Activated CD8-positive, alpha-beta memory T cell treated with anti-CD3 and anti-CD28 coated beads for 24 hours (primary cell): ENCODE measurements at regions not wholly inside any gene's neighbourhood (a gene's known extent, or its start where the extent isn't known, plus 50 kb on each side); places are given as distances from the start of the nearest gene placed in this dataset.
"Not testable (repeated sequence)": the region's sequence is repeated elsewhere in the genome, so short reads cannot be mapped to it uniquely, and the experiment has no call there.

ENCODE experiments used
- DNase-seq: peaks from one replicate; pipeline ENCODE4 v3.0.0-alpha.2; 2020

DNA sequence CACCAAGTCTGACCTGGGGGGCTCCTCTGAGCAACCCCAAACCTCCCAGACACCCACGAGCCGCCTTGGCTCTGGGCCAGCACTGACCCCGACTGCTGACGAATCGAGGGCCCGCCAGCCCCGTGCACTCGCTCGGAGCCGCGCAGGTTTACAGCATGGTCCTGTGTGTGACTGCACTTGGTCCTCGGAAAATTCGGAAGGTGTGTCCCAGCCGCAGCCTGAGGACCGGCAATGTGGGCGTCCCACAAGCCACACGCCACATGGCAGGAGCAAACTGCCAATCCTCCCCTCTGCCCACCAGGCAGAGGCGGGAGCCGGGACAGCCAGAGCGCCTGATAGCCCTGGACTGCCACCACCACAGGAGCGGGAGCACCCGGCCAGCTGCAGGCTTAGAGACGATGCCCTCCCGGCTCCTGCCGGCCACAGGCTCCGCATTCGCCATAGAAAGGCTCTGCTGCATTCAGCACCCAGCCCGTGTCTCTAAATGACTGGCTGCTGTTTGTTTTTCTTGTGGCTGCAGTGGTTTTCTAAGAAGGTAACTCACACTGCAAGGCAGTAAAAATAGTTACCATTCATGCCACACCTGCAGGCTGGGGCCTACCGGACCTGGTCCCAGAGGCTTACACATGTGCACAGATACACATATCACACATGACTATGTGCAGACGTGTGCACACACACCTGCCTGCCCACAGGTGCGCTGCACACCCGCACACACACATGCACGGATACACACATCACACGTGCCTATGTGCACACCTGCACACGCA lies 5415.3 kb upstream of the TPTE start:
- not testable (repeated sequence) for DNase-seq

- DNase-seq: not testable (repeated sequence)
Observed at GRCh38 chr21:5106767-5107464, 5414.5 kb upstream of the TPTE start.

GRCh38 chr21:5107637-5108036 lies 5413.7 kb upstream of the TPTE start:
- DNase-seq: not testable (repeated sequence)

- not testable (repeated sequence) for DNase-seq
Observed at GRCh38 chr21:5108048-5108775, 5413.2 kb upstream of the TPTE start.

GRCh38 chr21:5111197-5111596 lies 5410.2 kb upstream of the TPTE start:
- DNase-seq: not testable (repeated sequence)

DNA sequence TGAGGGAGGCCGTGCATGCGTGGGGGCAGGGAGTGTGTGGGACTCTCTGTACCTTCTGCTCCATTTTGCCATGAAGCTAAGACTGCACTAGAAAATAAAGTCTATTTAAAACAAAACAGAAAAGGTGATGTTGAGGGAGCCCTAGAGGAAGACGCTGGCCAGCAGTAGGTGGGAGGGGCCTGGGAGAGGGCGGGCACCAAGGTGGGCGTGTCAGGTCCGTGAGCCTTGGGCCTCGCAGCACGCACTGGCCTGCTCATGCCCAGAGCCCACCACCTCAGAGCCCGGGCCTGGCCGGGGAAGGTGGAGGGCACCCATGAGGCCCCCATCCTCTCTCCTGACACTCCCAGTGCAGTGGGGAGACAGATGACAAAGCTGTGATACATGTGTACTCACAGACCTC lies 5408.3 kb upstream of the TPTE start:
- DNase-seq: not testable (repeated sequence)

DNA sequence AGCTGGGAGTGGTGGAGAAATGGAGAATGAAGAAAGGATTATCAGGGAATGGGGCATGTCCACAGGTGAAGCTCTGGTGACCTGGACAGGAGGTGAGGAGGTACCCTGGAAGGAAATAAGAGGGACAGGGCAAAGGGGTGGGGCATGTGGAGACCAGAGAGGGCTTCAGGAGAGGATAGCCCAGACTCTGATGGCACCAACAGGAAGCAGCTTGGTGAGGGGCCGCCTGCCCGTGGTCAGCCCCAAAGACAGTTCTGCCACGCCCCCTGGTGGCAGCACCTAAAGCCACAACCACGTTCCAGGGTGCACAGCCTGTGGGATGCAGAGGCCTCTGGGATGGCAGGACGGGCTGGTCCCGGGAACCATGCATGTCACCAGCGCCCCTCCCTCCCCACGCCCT lies 5406.9 kb upstream of the TPTE start:
- not testable (repeated sequence) for DNase-seq

DNA sequence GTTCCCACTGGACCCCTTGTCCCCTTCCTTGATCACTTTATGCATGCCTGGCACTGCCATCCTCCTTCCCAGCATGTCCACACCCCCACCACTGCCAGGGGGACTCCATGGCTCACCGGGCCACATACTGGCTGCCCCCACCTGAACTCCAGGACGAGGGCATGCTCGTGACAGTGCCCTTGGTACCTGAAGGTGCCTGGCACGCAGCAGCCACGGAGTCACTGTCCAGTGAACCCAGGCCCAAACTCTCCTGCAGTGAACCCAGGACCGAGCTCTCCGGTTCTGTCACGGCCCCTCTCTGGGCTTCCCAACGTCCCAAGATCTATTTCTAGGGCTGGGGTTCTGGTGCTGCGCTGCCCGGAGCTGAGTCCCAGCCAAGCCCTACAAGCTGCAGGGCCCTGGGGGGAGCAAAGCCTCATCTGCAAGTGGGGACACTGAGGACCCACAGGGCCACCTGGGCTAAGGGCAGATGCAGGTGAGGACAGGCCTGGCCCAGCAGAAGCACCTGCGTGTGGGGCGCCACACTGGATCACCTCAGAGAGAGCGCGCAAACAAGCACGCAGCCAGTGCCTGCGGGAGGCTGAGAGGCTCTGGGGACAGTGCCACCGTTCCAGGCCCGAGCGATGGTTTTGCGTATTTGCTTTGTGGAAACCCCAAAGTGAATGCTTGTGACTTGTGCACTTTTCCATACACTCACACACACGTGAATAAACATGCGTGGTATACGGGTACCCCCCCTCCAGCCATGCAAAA lies 5406.3 kb upstream of the TPTE start:
- not testable (repeated sequence) for DNase-seq

GRCh38 chr21:5115646-5116343 lies 5405.6 kb upstream of the TPTE start:
- DNase-seq: not testable (repeated sequence)

DNA sequence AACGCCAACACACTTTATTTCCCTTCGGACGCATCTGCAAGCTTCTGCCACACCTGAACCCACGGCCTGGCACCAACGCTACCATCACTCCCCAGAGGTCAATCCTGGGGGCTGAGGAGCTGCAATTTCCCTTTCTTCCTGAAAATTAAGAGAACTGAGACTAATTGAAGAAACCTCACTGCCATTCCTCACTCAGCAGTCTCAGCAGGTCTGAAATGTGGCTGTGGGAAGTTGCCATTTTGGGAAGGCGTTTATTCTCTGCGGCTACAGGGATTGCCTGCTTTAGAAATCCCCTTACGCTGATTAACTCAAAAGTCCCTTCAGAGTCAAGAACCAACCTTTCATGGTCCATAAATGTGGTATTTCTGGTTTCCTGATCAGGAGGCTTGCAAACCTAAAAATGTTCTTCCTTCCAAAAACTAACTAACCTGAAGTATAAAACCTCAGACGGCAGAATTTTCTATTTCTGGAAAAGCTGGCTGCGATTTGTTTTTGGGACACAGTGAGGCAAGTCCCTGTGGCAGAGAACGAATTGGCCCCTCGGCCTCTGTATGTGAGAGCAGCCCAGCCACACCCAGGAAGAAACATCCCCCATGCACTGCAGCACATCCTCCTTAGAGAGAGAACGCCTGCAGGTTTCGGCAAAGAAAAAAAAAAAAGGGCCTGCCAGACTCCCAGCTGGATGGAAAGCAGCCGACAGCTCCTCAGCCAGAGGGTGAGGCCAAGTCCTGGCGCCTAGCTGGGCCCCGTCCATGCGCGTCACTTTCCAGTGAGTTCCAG lies 5404.8 kb upstream of the TPTE start:
- not testable (repeated sequence) for DNase-seq

- not testable (repeated sequence) for DNase-seq
Observed at GRCh38 chr21:5117135-5117534, 5404.2 kb upstream of the TPTE start.

GRCh38 chr21:5117666-5118295 lies 5403.6 kb upstream of the TPTE start:
- DNase-seq: not testable (repeated sequence)

GRCh38 chr21:5118296-5118679 lies 5403.1 kb upstream of the TPTE start:
- not testable (repeated sequence) for DNase-seq

DNA sequence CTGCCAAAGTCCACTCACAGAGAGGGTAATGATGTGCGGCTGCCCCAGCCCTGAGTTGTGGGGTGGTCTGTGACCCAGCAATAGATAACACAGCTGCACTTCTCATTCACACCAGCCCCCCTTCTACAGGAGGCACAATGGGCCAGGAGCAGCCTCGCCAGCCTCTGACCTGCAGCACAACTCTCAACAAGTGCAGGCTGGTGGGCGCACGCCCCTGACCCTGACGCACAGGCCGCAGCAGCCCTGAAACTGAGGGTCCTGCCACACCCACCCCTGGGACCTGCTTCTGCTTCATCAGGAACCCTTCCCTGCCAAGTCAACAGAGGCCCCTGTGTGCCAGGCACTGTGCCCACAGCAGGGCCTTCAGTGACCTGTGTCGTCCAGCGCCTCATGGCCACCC lies 5402.2 kb upstream of the TPTE start:
- not testable (repeated sequence) for DNase-seq

DNA sequence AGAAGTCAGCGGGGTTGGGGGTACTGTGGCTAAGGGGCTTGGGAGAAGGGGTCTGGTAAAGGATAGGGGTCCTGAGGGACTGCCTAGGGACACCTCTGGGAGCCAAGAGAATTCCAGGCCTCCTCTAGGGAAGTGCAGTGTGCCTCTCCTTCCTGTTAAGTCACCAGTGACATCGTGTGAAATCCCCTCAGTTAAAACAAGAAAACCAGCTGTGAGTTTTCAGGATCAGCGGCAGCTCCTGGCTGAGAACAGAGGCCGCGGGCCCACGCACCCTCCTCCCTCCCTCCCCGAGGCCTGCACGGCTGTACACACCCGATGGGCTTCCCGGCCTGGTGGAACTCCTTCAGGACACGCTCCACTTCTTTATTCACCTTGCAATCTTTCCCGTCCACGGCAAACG lies 5400.0 kb upstream of the TPTE start:
- peak; percentile 24 for DNase-seq

- not testable (repeated sequence) for DNase-seq
Observed at GRCh38 chr21:5121849-5122248, 5399.5 kb upstream of the TPTE start.

- DNase-seq: peak; percentile 84
Observed at GRCh38 chr21:5123655-5124054, 5397.7 kb upstream of the TPTE start.

DNA sequence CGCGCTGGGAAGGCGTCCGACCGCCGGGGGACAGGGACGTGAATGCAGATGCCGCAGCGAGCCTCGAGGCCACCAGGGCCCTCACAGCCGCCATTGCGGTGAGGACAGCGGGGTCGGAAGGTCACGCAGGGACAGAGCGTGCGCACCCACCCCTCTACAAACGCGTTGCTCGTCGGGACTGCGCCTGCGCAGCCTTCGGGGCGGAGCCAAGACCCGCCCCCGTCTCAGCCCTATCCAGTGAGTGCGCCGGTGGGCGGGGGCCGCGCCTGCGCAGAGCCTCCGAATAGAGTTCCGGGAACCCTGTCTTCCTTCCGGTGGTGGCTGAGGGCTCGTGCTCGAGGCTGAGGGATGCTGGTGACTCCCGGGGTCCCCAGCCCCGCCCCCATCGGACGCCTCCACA lies 5393.1 kb upstream of the TPTE start:
- DNase-seq: peak; percentile 98

GRCh38 chr21:5133824-5134223 lies 5387.6 kb upstream of the TPTE start:
- not testable (repeated sequence) for DNase-seq

- DNase-seq: not testable (repeated sequence)
Observed at GRCh38 chr21:5136406-5136805, 5385.0 kb upstream of the TPTE start.

DNA sequence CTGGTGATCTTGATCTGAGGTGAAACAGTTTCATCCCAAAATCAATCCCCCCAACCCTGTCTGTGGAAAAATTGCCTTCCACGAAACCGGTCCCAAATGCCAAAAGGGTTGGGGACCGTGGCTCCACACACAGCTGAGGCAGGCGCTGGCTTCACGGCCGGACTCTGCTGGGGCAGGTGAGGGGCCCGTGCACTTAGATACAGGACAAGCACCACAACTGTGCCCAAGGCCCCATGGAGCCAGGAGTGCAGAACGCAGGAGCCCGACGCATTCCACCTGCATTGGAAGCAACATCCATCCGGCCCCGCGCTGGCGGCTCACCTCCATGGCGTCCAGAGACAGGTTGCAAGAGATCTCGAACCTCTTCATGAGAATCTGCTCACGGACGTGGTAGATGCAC lies 5384.4 kb upstream of the TPTE start:
- not testable (repeated sequence) for DNase-seq
